IPS-18a (cell line): ENCODE measurements at regions not wholly inside any gene's neighbourhood (a gene's known extent, or its start where the extent isn't known, plus 50 kb on each side); places are given as distances from the start of the nearest gene placed in this dataset.

ENCODE experiments used
- H3K27ac ChIP-seq: one replicate; pipeline ENCODE4 v1.5.1; 2013; ENCODE audit warnings: low read length
- H3K27me3 ChIP-seq: one replicate; pipeline ENCODE4 v1.6.1; 2013; ENCODE audit warnings: mild to moderate bottlenecking, low read length; ENCODE audit not compliant: control insufficient read depth, insufficient read depth
- H3K36me3 ChIP-seq: one replicate; pipeline ENCODE4 v1.6.1; 2013; ENCODE audit warnings: low read depth, low read length; ENCODE audit not compliant: control insufficient read depth
- H3K4me1 ChIP-seq: one replicate; pipeline ENCODE4 v1.6.1; 2013; ENCODE audit warnings: low read depth, low read length; ENCODE audit not compliant: control insufficient read depth
- H3K4me3 ChIP-seq: one replicate; pipeline ENCODE4 v1.5.1; 2013; ENCODE audit warnings: low read length
- H3K9ac ChIP-seq: one replicate; pipeline ENCODE4 v1.6.1; 2013; ENCODE audit warnings: mild to moderate bottlenecking, low read length, moderate library complexity
- H3K9me3 ChIP-seq: one replicate; pipeline ENCODE4 v1.6.1; 2013; ENCODE audit warnings: low read depth, low read length; ENCODE audit not compliant: control insufficient read depth

GRCh38 chr2:2519381-2519780 is 188.3 kb upstream of the MYT1L start:
- Histone ChIP-seq H3K27ac (no peak overlapping the region), H3K9ac (no peak overlapping the region), H3K4me3 (no peak overlapping the region), H3K36me3 (no peaks in the 10 kb centered on the region), H3K4me1 (no peaks in the 10 kb centered on the region), H3K27me3 (no peaks in the 10 kb centered on the region), H3K9me3 (no peaks in the 10 kb centered on the region)

DNA sequence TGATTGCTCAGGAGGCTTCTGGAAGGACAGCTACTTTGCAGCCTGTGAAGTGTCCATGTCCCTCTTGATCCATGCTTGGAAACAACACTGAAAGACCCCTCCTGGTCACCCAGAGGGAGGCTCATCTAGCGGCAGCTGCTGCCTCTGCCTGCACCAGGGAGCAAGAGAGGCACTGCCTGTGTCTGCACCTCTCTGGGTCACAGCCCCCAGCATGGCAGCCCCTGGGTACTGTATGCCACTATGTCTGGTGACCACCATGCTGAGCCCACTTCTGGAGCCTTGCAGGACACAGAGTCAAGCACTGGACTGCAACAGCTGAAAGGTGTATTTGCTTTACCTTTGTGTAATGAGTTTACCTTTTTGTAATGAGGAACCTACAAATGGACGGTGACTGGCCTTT is 186.3 kb upstream of the MYT1L start:
- no peaks in the 10 kb centered on the region for H3K9me3 ChIP-seq
- no peak overlapping the region for H3K27ac ChIP-seq
- H3K4me3 ChIP-seq = no peak overlapping the region
- H3K36me3 ChIP-seq = no peaks in the 10 kb centered on the region
- H3K9ac ChIP-seq = no peak overlapping the region
- H3K27me3 ChIP-seq = no peaks in the 10 kb centered on the region
- no peaks in the 10 kb centered on the region for H3K4me1 ChIP-seq

GRCh38 chr2:2516386-2516785 is 185.3 kb upstream of the MYT1L start:
- Histone ChIP-seq H3K4me3 (no peak overlapping the region), H3K27ac (no peak overlapping the region), H3K9ac (no peak overlapping the region), H3K27me3 (no peaks in the 10 kb centered on the region), H3K4me1 (no peaks in the 10 kb centered on the region), H3K9me3 (no peaks in the 10 kb centered on the region), H3K36me3 (no peaks in the 10 kb centered on the region)

DNA sequence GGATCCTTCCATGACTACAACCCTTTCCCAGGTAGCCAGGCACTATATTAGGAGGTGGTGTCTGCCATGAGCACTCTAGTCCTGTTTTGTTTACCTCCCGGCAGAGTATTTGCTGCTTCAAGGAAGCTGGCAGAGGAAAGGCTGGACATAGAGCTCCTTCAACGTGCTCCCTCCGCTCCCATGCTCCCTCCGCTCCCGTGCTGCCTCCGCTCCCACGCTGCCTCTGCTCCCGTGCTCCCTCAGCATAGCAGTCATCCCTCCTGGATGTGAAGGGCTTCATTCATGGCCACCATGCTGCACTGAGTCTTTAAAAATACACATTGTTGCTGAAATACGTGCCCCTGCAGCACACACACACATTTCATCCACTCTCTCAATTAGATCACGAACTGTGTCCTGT is 181.9 kb upstream of the MYT1L start:
- Histone ChIP-seq H3K27ac (no peak overlapping the region), H3K4me1 (no peaks in the 10 kb centered on the region), H3K9me3 (no peaks in the 10 kb centered on the region), H3K9ac (no peak overlapping the region), H3K36me3 (no peaks in the 10 kb centered on the region), H3K27me3 (no peaks in the 10 kb centered on the region), H3K4me3 (no peak overlapping the region)

GRCh38 chr2:2507417-2507997 is 176.4 kb upstream of the MYT1L start:
- Histone ChIP-seq H3K27me3 (no peaks in the 10 kb centered on the region), H3K27ac (no peak overlapping the region), H3K9ac (no peak overlapping the region), H3K36me3 (no peaks in the 10 kb centered on the region), H3K4me3 (no peak overlapping the region), H3K9me3 (no peaks in the 10 kb centered on the region), H3K4me1 (no peaks in the 10 kb centered on the region)

GRCh38 chr2:2506536-2506935 is 175.5 kb upstream of the MYT1L start:
- no peak overlapping the region for H3K9ac ChIP-seq
- H3K27ac ChIP-seq = no peak overlapping the region
- no peaks in the 10 kb centered on the region for H3K9me3 ChIP-seq
- H3K36me3 ChIP-seq = no peaks in the 10 kb centered on the region
- H3K4me1 ChIP-seq = no peaks in the 10 kb centered on the region
- no peak overlapping the region for H3K4me3 ChIP-seq
- H3K27me3 ChIP-seq = no peaks in the 10 kb centered on the region

DNA sequence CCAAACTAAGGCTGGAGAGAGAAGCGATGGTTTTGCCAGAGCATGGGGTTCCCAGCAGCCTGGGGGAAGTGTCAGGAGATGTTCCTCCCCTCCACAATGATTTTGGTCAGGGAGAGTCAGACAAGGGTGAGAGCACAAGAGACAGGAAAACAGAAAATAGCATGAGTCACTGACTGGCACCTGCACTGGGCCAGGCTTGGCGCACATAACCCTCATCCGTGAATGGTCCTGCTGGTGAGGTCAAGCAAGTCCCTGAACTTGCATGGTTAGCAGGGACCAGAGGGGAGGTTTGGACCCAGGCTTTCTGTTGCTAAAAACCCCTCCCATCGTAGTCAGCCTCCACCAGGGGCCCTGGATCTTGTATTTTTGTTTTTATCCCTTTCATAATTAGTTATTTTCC is 174.5 kb upstream of the MYT1L start:
- H3K4me1 ChIP-seq = no peaks in the 10 kb centered on the region
- no peak overlapping the region for H3K27ac ChIP-seq
- no peaks in the 10 kb centered on the region for H3K9me3 ChIP-seq
- no peaks in the 10 kb centered on the region for H3K36me3 ChIP-seq
- H3K27me3 ChIP-seq = no peaks in the 10 kb centered on the region
- H3K9ac ChIP-seq = no peak overlapping the region
- H3K4me3 ChIP-seq = no peak overlapping the region

- Histone ChIP-seq H3K9ac (no peak overlapping the region), H3K36me3 (no peaks in the 10 kb centered on the region), H3K27ac (no peak overlapping the region), H3K27me3 (no peaks in the 10 kb centered on the region), H3K4me1 (no peaks in the 10 kb centered on the region), H3K9me3 (no peaks in the 10 kb centered on the region), H3K4me3 (no peak overlapping the region)
Observed at GRCh38 chr2:2503864-2504418, 172.9 kb upstream of the MYT1L start.

- Histone ChIP-seq H3K4me3 (no peak overlapping the region), H3K27ac (no peak overlapping the region), H3K9me3 (no peaks in the 10 kb centered on the region), H3K4me1 (no peaks in the 10 kb centered on the region), H3K9ac (no peak overlapping the region), H3K27me3 (no peaks in the 10 kb centered on the region), H3K36me3 (no peaks in the 10 kb centered on the region)
Observed at GRCh38 chr2:2502201-2502549, 171.1 kb upstream of the MYT1L start.

DNA sequence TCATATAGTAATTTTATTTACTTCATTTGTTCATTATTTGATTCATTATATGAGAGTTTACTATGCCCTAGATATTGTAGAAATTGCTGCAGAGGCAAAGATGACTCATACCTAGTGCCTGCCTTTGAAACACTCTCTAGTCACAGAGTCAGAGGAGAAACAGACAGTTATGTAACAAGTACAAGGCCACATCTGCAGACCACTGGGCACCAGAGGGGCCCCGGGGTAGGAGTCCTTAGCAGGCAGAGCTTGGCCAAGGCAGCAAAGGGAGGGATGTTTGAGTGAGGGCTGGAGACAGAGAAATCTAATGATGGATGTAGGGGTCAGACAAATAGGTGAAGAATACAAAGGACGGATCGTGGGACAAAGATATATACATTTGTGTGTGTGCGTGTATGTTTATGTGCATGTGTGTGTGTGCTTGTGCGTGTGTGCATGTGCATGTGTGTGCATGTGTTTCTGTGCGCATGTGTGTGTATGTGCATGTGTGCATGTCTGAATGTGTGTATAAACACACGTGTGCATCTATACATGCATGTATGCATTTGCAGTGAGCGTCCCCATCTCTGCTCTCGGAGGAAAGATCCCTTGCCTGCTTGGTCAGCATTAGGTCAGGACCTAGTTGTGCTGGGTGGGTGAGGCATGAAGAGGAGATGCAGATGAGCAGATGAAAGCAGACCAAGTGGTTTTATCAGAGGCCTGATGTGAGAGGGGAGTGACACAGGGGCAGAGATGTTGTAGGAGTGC is 170.6 kb upstream of the MYT1L start:
- Histone ChIP-seq H3K4me1 (no peaks in the 10 kb centered on the region), H3K4me3 (no peak overlapping the region), H3K36me3 (no peaks in the 10 kb centered on the region), H3K9me3 (no peaks in the 10 kb centered on the region), H3K9ac (no peak overlapping the region), H3K27me3 (no peaks in the 10 kb centered on the region), H3K27ac (no peak overlapping the region)

- Histone ChIP-seq H3K4me3 (no peak overlapping the region), H3K9me3 (no peaks in the 10 kb centered on the region), H3K9ac (no peak overlapping the region), H3K27me3 (no peaks in the 10 kb centered on the region), H3K36me3 (no peaks in the 10 kb centered on the region), H3K4me1 (no peaks in the 10 kb centered on the region), H3K27ac (no peak overlapping the region)
Observed at GRCh38 chr2:2495606-2496005, 164.5 kb upstream of the MYT1L start.

GRCh38 chr2:2493496-2493895 is 162.4 kb upstream of the MYT1L start:
- no peak overlapping the region for H3K9ac ChIP-seq
- no peaks in the 10 kb centered on the region for H3K9me3 ChIP-seq
- no peak overlapping the region for H3K4me3 ChIP-seq
- H3K27me3 ChIP-seq = no peaks in the 10 kb centered on the region
- H3K36me3 ChIP-seq = no peaks in the 10 kb centered on the region
- no peaks in the 10 kb centered on the region for H3K4me1 ChIP-seq
- no peak overlapping the region for H3K27ac ChIP-seq
